Endothelial cell of umbilical vein (primary cell): ENCODE measurements at regions not wholly inside any gene's neighbourhood (a gene's known extent, or its start where the extent isn't known, plus 50 kb on each side); places are given as distances from the start of the nearest gene placed in this dataset.

Source experiments
- BruUV-seq: library from RNA; stranded (reverse); fragments of 400-500 nt; replicated peaks from 2 replicates; lab custom pipeline; 2021; lab: Mats Ljungman, UMichigan
- CTCF ChIA-PET: fragments of 300-600, 350-600 bp; sonication (Branson Sonifier 250); formaldehyde crosslinking; loops from one replicate; lab custom pipeline; 2021; ENCODE audit warnings: antibody characterized with exemption, inconsistent platforms; lab: Charles Lee
- POLR2A ChIA-PET: fragments of 300-600, 350-600 bp; sonication (Branson Sonifier 250); formaldehyde crosslinking; loops from one replicate; lab custom pipeline; 2021; ENCODE audit warnings: antibody characterized with exemption, inconsistent platforms; lab: Charles Lee
- DNase-seq: peaks from one replicate; pipeline ENCODE4 v3.0.0-alpha.2; 2011; ENCODE audit warnings: low read depth, low spot score
- FAIRE-seq: peaks from 2 replicates; lab custom pipeline; 2011; peaks lifted over from hg19 to GRCh38; lab: Jason Lieb, UNC
- H2AFZ ChIP-seq: 2 replicates; pipeline ENCODE4 v1.6.0; 2012; ENCODE audit warnings: low read depth, low read length, control low read depth, inconsistent platforms
- H3K27ac ChIP-seq: 2 replicates; pipeline ENCODE4 v1.5.1; 2011; ENCODE audit warnings: low read depth, mild to moderate bottlenecking, control low read depth, low read length, moderate library complexity; ENCODE audit not compliant: insufficient read depth
- H3K27me3 ChIP-seq, 2 experiments: 2 replicates each; pipeline versions ENCODE4 v1.6.0 to v1.6.1; 2011; ENCODE audit warnings: low read length in 2 of 2, mixed read lengths in 1 of 2; ENCODE audit not compliant: control insufficient read depth in 2 of 2, insufficient read depth in 2 of 2
- H3K36me3 ChIP-seq, 2 experiments: 2 replicates in 1 of 2; 3 replicates in 1 of 2; pipeline ENCODE4 v1.5.1; 2011; ENCODE audit warnings: low read length in 2 of 2, mild to moderate bottlenecking in 1 of 2, moderate library complexity in 1 of 2; ENCODE audit not compliant: control insufficient read depth in 2 of 2, insufficient read depth in 2 of 2; ENCODE audit errors: extremely low read depth in 1 of 2
- H3K4me1 ChIP-seq: 3 replicates; pipeline ENCODE4 v1.5.1; 2011; ENCODE audit warnings: mild to moderate bottlenecking, low read length; ENCODE audit not compliant: control insufficient read depth, insufficient read depth; ENCODE audit errors: extremely low read depth
- H3K4me2 ChIP-seq: 2 replicates; pipeline ENCODE4 v1.6.1; 2011; ENCODE audit warnings: low read length, control low read depth, mixed read lengths; ENCODE audit not compliant: insufficient read depth
- H3K4me3 ChIP-seq, 3 experiments: fragments of 200-600 bp in 1 of 3; sonication (generic), shearing (Covaris generic) in 1 of 3; replicated peaks in 1 of 3; 2 replicates each; pipeline ENCODE4 v1.5.1; 2011 to 2016; ENCODE audit warnings: control low read depth in 3 of 3, low read length in 3 of 3, mild to moderate bottlenecking in 2 of 3, inconsistent platforms in 1 of 3, low read depth in 1 of 3, moderate library complexity in 1 of 3; ENCODE audit not compliant: insufficient read depth in 1 of 3
- H3K79me2 ChIP-seq: 2 replicates; pipeline ENCODE4 v1.6.0; 2012; ENCODE audit warnings: low read length, inconsistent platforms; ENCODE audit not compliant: control insufficient read depth, insufficient read depth
- H3K9ac ChIP-seq: replicated peaks from 2 replicates; pipeline ENCODE3; 2011; ENCODE audit warnings: low read length, control low read depth; ENCODE audit not compliant: insufficient read depth; ENCODE audit errors: extremely low read depth
- H3K9me1 ChIP-seq: replicated peaks from 3 replicates; pipeline ENCODE4 v1.6.0; 2011; ENCODE audit warnings: mild to moderate bottlenecking, low read length; ENCODE audit not compliant: control insufficient read depth, insufficient read depth; ENCODE audit errors: extremely low read depth
- H3K9me3 ChIP-seq: replicated peaks from 2 replicates; pipeline ENCODE4 v1.5.1; 2012; ENCODE audit warnings: low read length, inconsistent platforms; ENCODE audit not compliant: control insufficient read depth, insufficient read depth
- H4K20me1 ChIP-seq: replicated peaks from 2 replicates; pipeline ENCODE3; 2011; ENCODE audit warnings: mild to moderate bottlenecking, low read length; ENCODE audit not compliant: control insufficient read depth, insufficient read depth; ENCODE audit errors: extremely low read depth
- EZH2 ChIP-seq: IDR thresholded peaks from 2 replicates; pipeline ENCODE4 v1.6.1; 2012; ENCODE audit warnings: borderline replicate concordance, low read depth, mild to moderate bottlenecking, moderate library complexity, low read length, inconsistent platforms; ENCODE audit not compliant: severe bottlenecking
- FOS ChIP-seq: IDR thresholded peaks from 2 replicates; pipeline ENCODE4 v1.6.1; 2011; ENCODE audit warnings: mild to moderate bottlenecking, low read length, moderate library complexity, borderline replicate concordance; ENCODE audit not compliant: insufficient read depth
- GATA2 ChIP-seq: IDR thresholded peaks from 2 replicates; pipeline ENCODE4 v1.7.0; 2011; ENCODE audit warnings: low read depth, mild to moderate bottlenecking, moderate library complexity, mixed read lengths, low read length; ENCODE audit not compliant: insufficient read length, insufficient read depth
- JUN ChIP-seq: IDR thresholded peaks from 2 replicates; pipeline ENCODE4 v1.6.1; 2011; ENCODE audit warnings: borderline replicate concordance, low read depth; ENCODE audit not compliant: insufficient read length, insufficient read depth
- MYC ChIP-seq: IDR thresholded peaks from one replicate; pipeline ENCODE4 v1.6.1; 2011; ENCODE audit warnings: mild to moderate bottlenecking, low read depth, low read length
- POLR2A ChIP-seq: IDR thresholded peaks from 2 replicates; pipeline ENCODE4 v1.6.1; 2012; ENCODE audit warnings: low read depth, mild to moderate bottlenecking, control low read depth, low read length
- POLR2AphosphoS5 ChIP-seq: IDR thresholded peaks from 2 replicates; pipeline ENCODE4 v1.6.1; 2012; ENCODE audit warnings: low read depth, mild to moderate bottlenecking, control low read depth, low read length, moderate library complexity; ENCODE audit not compliant: insufficient read depth
- dilution Hi-C: fragments of 300-500 bp; cut with MboI; formaldehyde crosslinking; loops from one replicate; pipeline ENCODE4 v1.15.0; 2019; ENCODE audit warnings: low sequenced_read_pairs; ENCODE audit not compliant: extremely low pct_ligation_motif_present
- intact Hi-C: fragments of 100-400 bp; cut with micrococcal nuclease; formaldehyde crosslinking; loops from one replicate; pipeline ENCODE4 v1.10.0; 2022
- TF ChIP-seq, protein P1 (sequence below): IDR thresholded peaks from 2 replicates; pipeline ENCODE4 v1.6.1; 2011; ENCODE audit not compliant: insufficient read depth, insufficient read length
- TF ChIP-seq, protein P2 (sequence below), 2 donors: IDR thresholded peaks; 1 replicate in 1 of 2; 2 replicates in 1 of 2; pipeline ENCODE4 v1.5.1; 2011; ENCODE audit warnings: low read length in 2 of 2, mild to moderate bottlenecking in 2 of 2, moderate library complexity in 2 of 2, control low read depth in 1 of 2, inconsistent platforms in 1 of 2, low read depth in 1 of 2; ENCODE audit not compliant: insufficient read depth in 1 of 2; ENCODE audit errors: extremely low read depth in 1 of 2

DNA sequence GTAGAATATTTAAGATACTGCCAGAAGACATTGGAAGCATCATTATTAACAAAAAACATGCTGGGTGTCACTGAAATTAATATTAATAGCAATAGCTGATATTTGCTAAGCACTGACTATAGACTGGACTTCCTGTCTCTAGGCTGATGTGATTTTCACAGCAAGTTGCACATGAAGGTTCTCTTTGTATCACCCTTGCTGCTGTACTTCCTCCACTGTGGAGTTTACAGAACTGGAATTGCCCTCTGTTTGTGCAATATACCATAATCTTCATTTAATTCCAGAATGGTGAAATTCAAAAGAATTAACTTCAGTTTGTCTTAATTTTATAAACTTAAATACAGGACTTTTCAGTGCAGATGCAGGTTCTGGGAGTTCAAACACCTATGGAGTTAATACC is 585.1 kb downstream of the RNF144A start:
- no peak for DNase-seq
- no peak for FAIRE-seq
- intact Hi-C loops (no loop called here), dilution Hi-C loops (no loop called here)
- H3K36me3 ChIP-seq = no peaks in the 10 kb centered on the region
- no peak overlapping the region for H3K4me3 ChIP-seq
- H4K20me1 ChIP-seq = no peaks in the 10 kb centered on the region
- no TSS peak for BruUV-seq
- CTCF ChIA-PET = no interaction called here
- H3K9me3 ChIP-seq = peaks cover 4% of the 10 kb centered on the region
- TF ChIP-seq, protein P1, sequence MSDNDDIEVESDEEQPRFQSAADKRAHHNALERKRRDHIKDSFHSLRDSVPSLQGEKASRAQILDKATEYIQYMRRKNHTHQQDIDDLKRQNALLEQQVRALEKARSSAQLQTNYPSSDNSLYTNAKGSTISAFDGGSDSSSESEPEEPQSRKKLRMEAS = no peak
- TF ChIP-seq FOS (no peak), POLR2A (no peak), JUN (no peak), EZH2 (no peak)
- no peak overlapping the region for H3K4me2 ChIP-seq
- no peaks in the 10 kb centered on the region for H3K4me1 ChIP-seq
- H2AFZ ChIP-seq = no peak overlapping the region
- H3K9ac ChIP-seq = no peak overlapping the region
- H3K9me1 ChIP-seq = no peaks in the 10 kb centered on the region
- no peak overlapping the region for H3K27ac ChIP-seq
- no peaks in the 10 kb centered on the region for H3K27me3 ChIP-seq
- POLR2A ChIA-PET = no interaction called here
- H3K79me2 ChIP-seq = no peaks in the 10 kb centered on the region

DNA sequence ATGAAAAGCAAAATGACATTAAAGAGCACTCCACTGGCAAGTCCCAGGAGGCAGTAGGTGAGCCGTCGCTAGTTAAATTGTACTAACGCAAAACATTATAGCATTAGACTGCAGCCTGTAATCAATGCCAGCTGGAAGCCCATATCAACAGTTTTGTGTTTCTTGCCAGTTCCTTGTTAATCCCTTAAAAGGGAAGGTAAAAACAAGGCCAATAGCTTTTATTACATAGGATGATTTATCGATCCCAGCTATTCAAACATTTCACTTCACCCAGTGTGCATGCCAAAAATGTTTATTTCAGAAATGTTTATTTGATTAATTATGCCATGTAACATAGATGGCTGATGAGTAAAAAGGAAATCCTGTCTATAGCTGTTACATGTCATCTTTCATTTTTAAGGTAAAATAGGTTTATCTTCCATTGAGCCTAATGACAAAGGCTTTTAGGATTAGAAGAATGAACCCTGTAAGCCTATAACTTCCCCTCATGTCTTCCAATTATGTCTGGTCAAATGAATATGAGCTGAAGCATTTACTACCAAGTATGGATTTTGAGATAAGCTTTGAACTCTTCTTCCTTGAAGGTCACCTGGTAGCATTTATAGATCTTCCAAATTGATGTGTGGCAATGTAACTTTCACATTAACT is 591.2 kb downstream of the RNF144A start:
- BruUV-seq = no TSS peak

More for the DNA sequence above, 591.2 kb downstream of the RNF144A start:
- CTCF ChIA-PET = no interaction called here
- no peak overlapping the region for H3K4me3 ChIP-seq
- no peaks in the 10 kb centered on the region for H3K4me1 ChIP-seq
- TF ChIP-seq JUN (no peak), POLR2AphosphoS5 (no peak), POLR2A (no peak), FOS (no peak), EZH2 (no peak), MYC (no peak), GATA2 (no peak)
- TF ChIP-seq, protein P2, sequence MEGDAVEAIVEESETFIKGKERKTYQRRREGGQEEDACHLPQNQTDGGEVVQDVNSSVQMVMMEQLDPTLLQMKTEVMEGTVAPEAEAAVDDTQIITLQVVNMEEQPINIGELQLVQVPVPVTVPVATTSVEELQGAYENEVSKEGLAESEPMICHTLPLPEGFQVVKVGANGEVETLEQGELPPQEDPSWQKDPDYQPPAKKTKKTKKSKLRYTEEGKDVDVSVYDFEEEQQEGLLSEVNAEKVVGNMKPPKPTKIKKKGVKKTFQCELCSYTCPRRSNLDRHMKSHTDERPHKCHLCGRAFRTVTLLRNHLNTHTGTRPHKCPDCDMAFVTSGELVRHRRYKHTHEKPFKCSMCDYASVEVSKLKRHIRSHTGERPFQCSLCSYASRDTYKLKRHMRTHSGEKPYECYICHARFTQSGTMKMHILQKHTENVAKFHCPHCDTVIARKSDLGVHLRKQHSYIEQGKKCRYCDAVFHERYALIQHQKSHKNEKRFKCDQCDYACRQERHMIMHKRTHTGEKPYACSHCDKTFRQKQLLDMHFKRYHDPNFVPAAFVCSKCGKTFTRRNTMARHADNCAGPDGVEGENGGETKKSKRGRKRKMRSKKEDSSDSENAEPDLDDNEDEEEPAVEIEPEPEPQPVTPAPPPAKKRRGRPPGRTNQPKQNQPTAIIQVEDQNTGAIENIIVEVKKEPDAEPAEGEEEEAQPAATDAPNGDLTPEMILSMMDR (IDR thresholded peaks at IDR 0.05; ENCODE audit: extremely low read depth in 1 of 2, insufficient read depth in 1 of 2, low read depth in 1 of 2, low read length in 2 of 2) = no peak
- TF ChIP-seq, protein P1 = no peak
- H3K36me3 ChIP-seq = no peaks in the 10 kb centered on the region
- FAIRE-seq (no peak), DNase-seq (no peak)
- no peak overlapping the region for H3K27ac ChIP-seq
- dilution Hi-C loops (no loop called here), intact Hi-C loops (no loop called here)
- no peak overlapping the region for H3K9ac ChIP-seq
- no peaks in the 10 kb centered on the region for H3K79me2 ChIP-seq
- H3K27me3 ChIP-seq = no peaks in the 10 kb centered on the region
- peaks cover 7% of the 10 kb centered on the region for H3K9me3 ChIP-seq
- no peaks in the 10 kb centered on the region for H3K9me1 ChIP-seq
- H3K4me2 ChIP-seq = no peak overlapping the region
- no peak overlapping the region for H2AFZ ChIP-seq
- H4K20me1 ChIP-seq = no peaks in the 10 kb centered on the region
- POLR2A ChIA-PET = no interaction called here
